KG1 (cell line): ENCODE measurements at regions not wholly inside any gene's neighbourhood (a gene's known extent, or its start where the extent isn't known, plus 50 kb on each side); places are given as distances from the start of the nearest gene placed in this dataset.

ENCODE experiments used
- DNase-seq: peaks from one replicate; lab custom pipeline; 2025; lab: John Stamatoyannopoulos, UW

- DNase-seq, result no peak
Observed at GRCh38 chr7:25314731-25315267, 86.5 kb upstream of the NPVF start.

GRCh38 chr7:25316366-25316765 lies 88.1 kb upstream of the NPVF start:
- no peak for DNase-seq

GRCh38 chr7:25318047-25318446 lies 89.8 kb upstream of the NPVF start:
- no peak for DNase-seq

- DNase-seq, result no peak
Observed at GRCh38 chr7:25319707-25320106, 91.4 kb upstream of the NPVF start.

GRCh38 chr7:25320791-25321190 lies 92.5 kb upstream of the NPVF start:
- no peak for DNase-seq

GRCh38 chr7:25321424-25321823 lies 93.1 kb upstream of the NPVF start:
- no peak for DNase-seq

- no peak for DNase-seq
Observed at GRCh38 chr7:25322473-25322872, 94.2 kb upstream of the NPVF start.

- DNase-seq, result no peak
Observed at GRCh38 chr7:25325186-25325757, 97.0 kb upstream of the NPVF start.

GRCh38 chr7:25326501-25327156 lies 98.3 kb upstream of the NPVF start:
- DNase-seq, result no peak

GRCh38 chr7:25329815-25330214 lies 101.5 kb upstream of the NPVF start:
- no peak for DNase-seq

- DNase-seq, result no peak
Observed at GRCh38 chr7:25333296-25333928, 105.1 kb upstream of the NPVF start.

- DNase-seq, result no peak
Observed at GRCh38 chr7:25347360-25348066, 119.2 kb upstream of the NPVF start.

- no peak for DNase-seq
Observed at GRCh38 chr7:25348104-25348503, 119.8 kb upstream of the NPVF start.

- DNase-seq, result no peak
Observed at GRCh38 chr7:25349283-25350017, 121.2 kb upstream of the NPVF start.

GRCh38 chr7:25350041-25350440 lies 121.8 kb upstream of the NPVF start:
- no peak for DNase-seq

- no peak for DNase-seq
Observed at GRCh38 chr7:25351761-25352160, 123.5 kb upstream of the NPVF start.

- no peak for DNase-seq
Observed at GRCh38 chr7:25353196-25353595, 124.9 kb upstream of the NPVF start.

GRCh38 chr7:25353732-25354131 lies 125.4 kb upstream of the NPVF start:
- no peak for DNase-seq

- no peak for DNase-seq
Observed at GRCh38 chr7:25356534-25357151, 128.4 kb upstream of the NPVF start.

- no peak for DNase-seq
Observed at GRCh38 chr7:25358926-25359325, 130.6 kb upstream of the NPVF start.

- DNase-seq, result no peak
Observed at GRCh38 chr7:25359471-25360059, 131.3 kb upstream of the NPVF start.
